Transverse colon (tissue), 4 donors: ENCODE measurements at regions not wholly inside any gene's neighbourhood (a gene's known extent, or its start where the extent isn't known, plus 50 kb on each side); places are given as distances from the start of the nearest gene placed in this dataset.

Experiments used
- CTCF ChIP-seq, 5 experiments: fragments of 200-600 bp in 3 of 5; fragments of 450-650 bp in 2 of 5; sonication (generic) in 3 of 5; IDR thresholded peaks; 1 replicate in 2 of 5; 2 replicates in 3 of 5; pipeline ENCODE4 v1.5.1; 2016 to 2017; ENCODE audit warnings: antibody characterized with exemption in 5 of 5, inconsistent platforms in 3 of 5, mild to moderate bottlenecking in 2 of 5, moderate library complexity in 1 of 5
- POLR2AphosphoS5 ChIP-seq, 3 donors: sonication (generic); formaldehyde crosslinking; IDR thresholded peaks; one replicate each; pipeline ENCODE4 v1.6.1; 2016; ENCODE audit warnings: antibody characterized with exemption in 3 of 3

GRCh38 chr11:103842191-103842590, 194.2 kb upstream of the DDI1 start:
- TF ChIP-seq CTCF (IDR thresholded peaks at IDR 0.05) (no peak), POLR2AphosphoS5 (IDR thresholded peaks at IDR 0.05) (no peak)
